ENCODE measurements at regions not wholly inside any gene's neighbourhood (a gene's known extent, or its start where the extent isn't known, plus 50 kb on each side); places are given as distances from the start of the nearest gene placed in this dataset.

GRCh38 chr4:41436419-41436818 is 101.5 kb upstream of the LIMCH1 start:
- no peak for TF ChIP-seq ZFP30 (CRISPR knock-in tag; IDR thresholded peaks at IDR 0.05)
- TF ChIP-seq CREB5 (CRISPR knock-in tag; IDR thresholded peaks at IDR 0.05; ENCODE audit: low read depth): no peak
- TF ChIP-seq ZC3H10 (CRISPR knock-in tag; IDR thresholded peaks at IDR 0.05): no peak
- TF ChIP-seq ESRRG (CRISPR knock-in tag; IDR thresholded peaks at IDR 0.05): no peak
- no peak for TF ChIP-seq ARNTL (CRISPR knock-in tag; IDR thresholded peaks at IDR 0.05; ENCODE audit: borderline replicate concordance, low read depth)
- TF ChIP-seq ZNF8 (CRISPR knock-in tag; IDR thresholded peaks at IDR 0.05): no peak
- no peak for TF ChIP-seq PATZ1 (CRISPR knock-in tag; IDR thresholded peaks at IDR 0.05; ENCODE audit: borderline replicate concordance)
- TF ChIP-seq CSDC2 (CRISPR knock-in tag; IDR thresholded peaks at IDR 0.05): no peak
- no peak for TF ChIP-seq ZNF565 (CRISPR knock-in tag; conservative IDR thresholded peaks at IDR 0.05; ENCODE audit: low read depth)
- no peak for TF ChIP-seq RARB (CRISPR knock-in tag; IDR thresholded peaks at IDR 0.05)
- no peak for TF ChIP-seq PPARA (CRISPR knock-in tag; IDR thresholded peaks at IDR 0.05; ENCODE audit: borderline replicate concordance)
